Right lobe of liver (tissue), 4 donors: ENCODE measurements at regions not wholly inside any gene's neighbourhood (a gene's known extent, or its start where the extent isn't known, plus 50 kb on each side); places are given as distances from the start of the nearest gene placed in this dataset.

Experiments used
- CTCF ChIP-seq, 4 donors: fragments of 200-600 bp in 3 of 4; fragments of 450-650 bp in 1 of 4; IDR thresholded peaks; one replicate each; pipeline versions ENCODE4 v1.5.1 to v1.8.0; 2016 to 2022; ENCODE audit warnings: antibody characterized with exemption in 4 of 4, mild to moderate bottlenecking in 2 of 4
- POLR2A ChIP-seq: fragments of 450-650 bp; IDR thresholded peaks from one replicate; pipeline ENCODE4 v1.6.1; 2017; ENCODE audit warnings: antibody characterized with exemption, mild to moderate bottlenecking
- donor health status: DM: no; HTN: no; CAD: no.
- donor health status: DM: no; HTN: no; CAD: no.
- donor health status: DM: no; HTN: yes; CAD: no.

- no peak for TF ChIP-seq CTCF (IDR thresholded peaks at IDR 0.05)
- no peak for TF ChIP-seq POLR2A
Observed at GRCh38 chr16:9663588-9663987, 518.6 kb downstream of the GRIN2A start.
